ENCODE measurements at regions not wholly inside any gene's neighbourhood (a gene's known extent, or its start where the extent isn't known, plus 50 kb on each side); places are given as distances from the start of the nearest gene placed in this dataset.

DNA sequence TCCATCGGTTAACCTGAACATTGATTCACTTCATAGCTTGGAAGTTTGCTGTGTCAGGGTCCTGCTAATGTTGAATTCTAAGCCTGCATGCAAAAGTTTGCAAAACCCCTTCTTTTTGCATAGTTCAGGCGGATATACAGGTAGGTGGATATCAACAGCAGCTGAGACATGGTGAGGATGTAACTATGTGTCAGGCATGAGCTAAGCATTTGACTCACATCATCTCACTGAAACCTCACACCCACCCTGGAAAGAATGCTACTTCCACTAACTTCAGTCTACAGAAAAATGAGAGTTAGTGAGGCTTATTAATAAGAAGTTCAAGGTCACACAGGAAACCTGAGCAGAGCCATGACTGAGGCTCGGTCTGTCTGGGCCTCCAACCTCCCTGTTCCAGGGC is 276.9 kb downstream of the BMP7 start:
- TF ChIP-seq, protein P1, sequence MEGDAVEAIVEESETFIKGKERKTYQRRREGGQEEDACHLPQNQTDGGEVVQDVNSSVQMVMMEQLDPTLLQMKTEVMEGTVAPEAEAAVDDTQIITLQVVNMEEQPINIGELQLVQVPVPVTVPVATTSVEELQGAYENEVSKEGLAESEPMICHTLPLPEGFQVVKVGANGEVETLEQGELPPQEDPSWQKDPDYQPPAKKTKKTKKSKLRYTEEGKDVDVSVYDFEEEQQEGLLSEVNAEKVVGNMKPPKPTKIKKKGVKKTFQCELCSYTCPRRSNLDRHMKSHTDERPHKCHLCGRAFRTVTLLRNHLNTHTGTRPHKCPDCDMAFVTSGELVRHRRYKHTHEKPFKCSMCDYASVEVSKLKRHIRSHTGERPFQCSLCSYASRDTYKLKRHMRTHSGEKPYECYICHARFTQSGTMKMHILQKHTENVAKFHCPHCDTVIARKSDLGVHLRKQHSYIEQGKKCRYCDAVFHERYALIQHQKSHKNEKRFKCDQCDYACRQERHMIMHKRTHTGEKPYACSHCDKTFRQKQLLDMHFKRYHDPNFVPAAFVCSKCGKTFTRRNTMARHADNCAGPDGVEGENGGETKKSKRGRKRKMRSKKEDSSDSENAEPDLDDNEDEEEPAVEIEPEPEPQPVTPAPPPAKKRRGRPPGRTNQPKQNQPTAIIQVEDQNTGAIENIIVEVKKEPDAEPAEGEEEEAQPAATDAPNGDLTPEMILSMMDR (IDR thresholded peaks at IDR 0.05) = no peak
- TF ChIP-seq EP300 (IDR thresholded peaks at IDR 0.05) = no peak

Measured in esophagus muscularis mucosa (tissue), 3 donors.